Smooth muscle cell (in vitro differentiated cells): ENCODE measurements at regions not wholly inside any gene's neighbourhood (a gene's known extent, or its start where the extent isn't known, plus 50 kb on each side); places are given as distances from the start of the nearest gene placed in this dataset.

Experiments
- DNase-seq: peaks from one replicate; lab custom pipeline; 2025; ENCODE audit not compliant: unreplicated experiment; lab: John Stamatoyannopoulos, UW
- H2AFZ ChIP-seq: fragments of 200-600 bp; sonication (generic); 2 replicates; pipeline ENCODE4 v1.6.0; 2016; ENCODE audit warnings: antibody characterized with exemption, low read depth, mild to moderate bottlenecking
- H3F3A ChIP-seq: fragments of 200-600 bp; sonication (generic); 2 replicates; pipeline ENCODE4 v1.6.0; 2017; ENCODE audit warnings: antibody characterized with exemption, low read depth
- H3K27ac ChIP-seq: fragments of 200-600 bp; sonication (generic); 2 replicates; pipeline ENCODE4 v1.5.1; 2016; ENCODE audit warnings: low read depth, mild to moderate bottlenecking
- H3K27me3 ChIP-seq: fragments of 200-600 bp; sonication (generic); 2 replicates; pipeline ENCODE4 v1.6.1; 2016; ENCODE audit warnings: low read depth, mild to moderate bottlenecking
- H3K36me3 ChIP-seq: fragments of 200-600 bp; sonication (generic); 2 replicates; pipeline ENCODE4 v1.5.1; 2016; ENCODE audit warnings: low read depth
- H3K4me1 ChIP-seq: fragments of 200-600 bp; sonication (generic); 2 replicates; pipeline ENCODE4 v1.5.1; 2016; ENCODE audit warnings: low read depth
- H3K4me2 ChIP-seq: fragments of 200-600 bp; sonication (generic); 2 replicates; pipeline ENCODE4 v1.6.0; 2016; ENCODE audit warnings: mild to moderate bottlenecking
- H3K4me3 ChIP-seq: fragments of 200-600 bp; sonication (generic); 2 replicates; pipeline ENCODE4 v1.5.1; 2016; ENCODE audit warnings: mild to moderate bottlenecking
- H3K79me2 ChIP-seq: fragments of 200-600 bp; sonication (generic); 2 replicates; pipeline ENCODE4 v1.6.0; 2016; ENCODE audit warnings: low read depth, mild to moderate bottlenecking
- H3K9ac ChIP-seq: fragments of 200-600 bp; sonication (generic); 2 replicates; pipeline ENCODE4 v1.6.0; 2016; ENCODE audit warnings: low read depth
- H3K9me3 ChIP-seq: fragments of 200-600 bp; sonication (generic); replicated peaks from 2 replicates; pipeline ENCODE4 v1.5.1; 2016; ENCODE audit warnings: low read depth
- H4K20me1 ChIP-seq: fragments of 200-600 bp; sonication (generic); 2 replicates; pipeline ENCODE4 v1.6.0; 2016; ENCODE audit warnings: low read depth
- WGBS: methylation state at CpG from one replicate; pipeline ENCODE4 v1.1.7; 2016; ENCODE audit warnings: low lambda C conversion rate; 5-methylcytosine and 5-hydroxymethylcytosine counted together
- TF ChIP-seq, protein P1 (sequence below): fragments of 200-600 bp; sonication (generic); IDR thresholded peaks from 2 replicates; pipeline ENCODE4 v1.5.1; 2017; ENCODE audit warnings: borderline replicate concordance, mild to moderate bottlenecking, antibody characterized with exemption; ENCODE audit not compliant: insufficient read depth, poor library complexity, severe bottlenecking

GRCh38 chr1:222006715-222007114 is 264.8 kb upstream of the DUSP10 start:
- no peak for DNase-seq
- Histone ChIP-seq H3K9ac (no peak overlapping the region), H3K27me3 (no peaks in the 10 kb centered on the region), H3K9me3 (no peaks in the 10 kb centered on the region), H3K27ac (no peak overlapping the region), H3K36me3 (no peaks in the 10 kb centered on the region), H3K4me2 (no peak overlapping the region), H3K79me2 (no peaks in the 10 kb centered on the region), H3K4me1 (no peaks in the 10 kb centered on the region), H3F3A (no peaks in the 10 kb centered on the region), H4K20me1 (no peaks in the 10 kb centered on the region), H2AFZ (peak overlapping the region; percentile 4), H3K4me3 (no peak overlapping the region)
- TF ChIP-seq, protein P1, sequence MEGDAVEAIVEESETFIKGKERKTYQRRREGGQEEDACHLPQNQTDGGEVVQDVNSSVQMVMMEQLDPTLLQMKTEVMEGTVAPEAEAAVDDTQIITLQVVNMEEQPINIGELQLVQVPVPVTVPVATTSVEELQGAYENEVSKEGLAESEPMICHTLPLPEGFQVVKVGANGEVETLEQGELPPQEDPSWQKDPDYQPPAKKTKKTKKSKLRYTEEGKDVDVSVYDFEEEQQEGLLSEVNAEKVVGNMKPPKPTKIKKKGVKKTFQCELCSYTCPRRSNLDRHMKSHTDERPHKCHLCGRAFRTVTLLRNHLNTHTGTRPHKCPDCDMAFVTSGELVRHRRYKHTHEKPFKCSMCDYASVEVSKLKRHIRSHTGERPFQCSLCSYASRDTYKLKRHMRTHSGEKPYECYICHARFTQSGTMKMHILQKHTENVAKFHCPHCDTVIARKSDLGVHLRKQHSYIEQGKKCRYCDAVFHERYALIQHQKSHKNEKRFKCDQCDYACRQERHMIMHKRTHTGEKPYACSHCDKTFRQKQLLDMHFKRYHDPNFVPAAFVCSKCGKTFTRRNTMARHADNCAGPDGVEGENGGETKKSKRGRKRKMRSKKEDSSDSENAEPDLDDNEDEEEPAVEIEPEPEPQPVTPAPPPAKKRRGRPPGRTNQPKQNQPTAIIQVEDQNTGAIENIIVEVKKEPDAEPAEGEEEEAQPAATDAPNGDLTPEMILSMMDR, result no peak

- Histone ChIP-seq H2AFZ (no peak overlapping the region), H3K4me3 (no peak overlapping the region), H3K79me2 (no peaks in the 10 kb centered on the region), H3K36me3 (no peaks in the 10 kb centered on the region), H3K4me2 (no peak overlapping the region), H4K20me1 (no peaks in the 10 kb centered on the region), H3K27ac (no peak overlapping the region), H3F3A (no peaks in the 10 kb centered on the region), H3K9me3 (no peaks in the 10 kb centered on the region), H3K4me1 (no peaks in the 10 kb centered on the region), H3K9ac (no peak overlapping the region), H3K27me3 (no peaks in the 10 kb centered on the region)
- no peak for DNase-seq
- 92% methylated on average over 2 of the region's 2 CpGs for WGBS
- TF ChIP-seq, protein P1, result no peak
Measured at GRCh38 chr1:222004784-222005183, 262.9 kb upstream of the DUSP10 start.

DNA sequence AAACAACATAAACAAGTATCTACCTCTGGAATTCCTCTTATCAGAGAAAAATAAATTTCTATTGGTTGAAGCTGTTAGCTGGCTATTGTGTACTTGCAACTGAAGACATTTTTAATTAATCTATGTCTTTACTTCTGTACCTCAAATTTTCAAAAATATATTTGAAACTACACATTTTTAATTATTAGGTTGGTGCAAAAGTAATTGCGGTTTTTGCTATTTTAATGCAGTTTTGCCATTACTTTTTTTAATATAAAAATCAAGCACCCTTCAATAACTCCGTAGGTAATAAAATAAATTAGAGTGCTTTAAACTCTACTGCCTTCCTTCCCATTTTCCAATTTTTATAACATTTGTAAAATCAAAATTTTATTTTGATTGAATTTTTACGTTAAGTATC is 262.1 kb upstream of the DUSP10 start:
- WGBS, result 82% methylated on average over 3 of the region's 3 CpGs
- no peaks in the 10 kb centered on the region for H4K20me1 ChIP-seq
- H3K4me3 ChIP-seq, result no peak overlapping the region
- no peak overlapping the region for H3K27ac ChIP-seq
- no peak overlapping the region for H3K4me2 ChIP-seq
- no peaks in the 10 kb centered on the region for H3K9me3 ChIP-seq
- H3K27me3 ChIP-seq, result no peaks in the 10 kb centered on the region
- DNase-seq, result no peak
- H3K79me2 ChIP-seq, result no peaks in the 10 kb centered on the region
- H2AFZ ChIP-seq, result no peak overlapping the region
- no peak overlapping the region for H3K9ac ChIP-seq
- H3F3A ChIP-seq, result no peaks in the 10 kb centered on the region
- no peaks in the 10 kb centered on the region for H3K4me1 ChIP-seq
- H3K36me3 ChIP-seq, result no peaks in the 10 kb centered on the region
- TF ChIP-seq, protein P1, result no peak

DNA sequence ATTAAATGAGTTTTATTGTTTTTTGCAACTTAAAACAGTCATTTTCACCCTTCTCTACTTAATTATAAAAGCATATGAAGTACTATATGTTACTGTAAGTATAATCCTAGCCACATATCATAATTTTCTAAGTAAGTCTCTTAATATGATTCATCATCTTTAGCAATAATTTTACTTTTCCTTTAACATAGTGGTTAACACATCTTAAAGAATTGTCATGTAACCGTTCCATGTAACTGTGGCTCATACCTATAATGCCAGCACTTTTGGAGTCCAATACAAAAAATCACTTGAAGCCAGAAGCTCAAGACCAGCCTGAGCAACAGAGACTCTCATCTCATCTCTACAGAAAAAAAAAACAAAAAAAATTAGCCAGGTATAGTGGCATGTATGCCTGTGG is 260.6 kb upstream of the DUSP10 start:
- H2AFZ ChIP-seq, result no peak overlapping the region
- H3K27ac ChIP-seq, result no peak overlapping the region
- no peaks in the 10 kb centered on the region for H3K9me3 ChIP-seq
- H3K4me3 ChIP-seq, result no peak overlapping the region
- TF ChIP-seq, protein P1, result no peak
- H3K36me3 ChIP-seq, result no peaks in the 10 kb centered on the region
- no peaks in the 10 kb centered on the region for H3F3A ChIP-seq
- WGBS, result 100% methylated on average over 1 of the region's 1 CpG
- DNase-seq, result no peak
- H3K4me1 ChIP-seq, result peaks cover 3% of the 10 kb centered on the region
- H3K27me3 ChIP-seq, result no peaks in the 10 kb centered on the region
- no peak overlapping the region for H3K4me2 ChIP-seq
- H3K79me2 ChIP-seq, result no peaks in the 10 kb centered on the region
- H4K20me1 ChIP-seq, result no peaks in the 10 kb centered on the region
- H3K9ac ChIP-seq, result no peak overlapping the region
